GM21390 (cell line): ENCODE measurements at regions not wholly inside any gene's neighbourhood (a gene's known extent, or its start where the extent isn't known, plus 50 kb on each side); places are given as distances from the start of the nearest gene placed in this dataset.

Source experiments
- ATAC-seq: cut with Tn5 transposase; IDR thresholded peaks from one replicate; pipeline ENCODE4 v1.9.1; 2021; ENCODE audit not compliant: unreplicated experiment

DNA sequence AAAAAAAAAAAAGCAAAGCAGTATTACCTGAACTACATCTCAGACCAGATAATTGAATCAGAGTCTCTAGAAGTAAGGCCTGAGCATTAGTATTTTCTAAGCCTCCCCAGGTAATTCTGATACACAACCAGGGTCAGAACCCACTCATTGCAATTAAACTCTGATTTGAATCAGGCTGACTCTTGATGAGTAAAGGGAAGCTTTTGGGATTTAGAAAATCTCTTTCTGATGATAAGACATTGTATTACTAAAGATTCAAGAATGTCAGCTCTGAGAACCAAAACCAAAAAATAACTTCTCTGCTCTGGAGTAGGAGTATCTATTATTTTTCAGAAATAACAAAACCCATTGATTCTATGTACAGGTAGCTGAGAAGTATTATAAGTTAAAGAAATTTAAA lies 100.1 kb upstream of the COL21A1 start:
- no peak for ATAC-seq

DNA sequence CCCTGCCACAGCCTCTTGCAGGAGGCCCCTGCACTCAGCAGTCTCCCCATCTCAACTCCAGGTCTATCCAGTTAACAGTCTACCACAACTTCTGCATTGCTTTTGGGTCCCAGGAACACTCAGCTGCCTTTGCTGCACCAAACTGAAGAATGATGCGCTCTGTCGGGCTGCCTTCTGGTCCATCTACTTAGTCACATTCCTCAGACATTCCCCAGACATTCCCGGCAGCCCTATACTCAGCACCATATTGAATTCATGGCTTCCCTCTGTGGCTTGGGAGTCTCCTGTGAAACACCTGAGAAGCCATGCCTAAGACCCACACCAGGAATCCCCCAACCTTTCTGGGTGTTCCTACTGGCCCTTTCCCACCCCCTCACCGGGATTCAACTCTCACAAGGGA lies 99.6 kb upstream of the COL21A1 start:
- ATAC-seq, result no peak

DNA sequence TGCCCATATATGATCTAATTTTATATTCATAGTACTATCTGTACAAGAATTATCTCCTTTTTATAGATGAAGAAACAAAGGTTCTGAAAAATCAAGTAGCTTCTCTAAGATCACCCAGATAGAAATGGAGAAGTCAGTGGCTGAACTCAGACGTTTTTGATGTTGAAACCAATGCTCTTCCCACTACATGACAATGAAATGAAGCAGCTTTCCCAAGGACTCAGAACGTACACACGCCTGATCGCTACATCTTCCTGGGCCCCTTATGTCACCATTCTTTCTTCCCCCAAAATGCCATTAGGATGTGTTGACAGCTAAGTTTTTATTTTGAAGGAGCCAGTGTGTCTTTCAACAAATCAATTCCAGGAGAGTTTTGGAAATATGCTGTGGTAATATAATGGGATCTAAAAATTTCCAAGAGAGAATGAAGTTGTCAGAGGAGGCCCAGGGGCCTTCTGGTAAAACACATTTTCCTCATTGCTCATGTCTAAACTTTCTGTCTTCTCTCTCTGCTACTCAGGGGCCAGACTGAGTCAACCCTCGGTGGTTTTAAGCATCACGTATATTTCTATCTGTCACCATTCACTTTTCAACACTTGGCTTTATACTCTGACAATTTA lies 98.1 kb upstream of the COL21A1 start:
- ATAC-seq, result no peak

DNA sequence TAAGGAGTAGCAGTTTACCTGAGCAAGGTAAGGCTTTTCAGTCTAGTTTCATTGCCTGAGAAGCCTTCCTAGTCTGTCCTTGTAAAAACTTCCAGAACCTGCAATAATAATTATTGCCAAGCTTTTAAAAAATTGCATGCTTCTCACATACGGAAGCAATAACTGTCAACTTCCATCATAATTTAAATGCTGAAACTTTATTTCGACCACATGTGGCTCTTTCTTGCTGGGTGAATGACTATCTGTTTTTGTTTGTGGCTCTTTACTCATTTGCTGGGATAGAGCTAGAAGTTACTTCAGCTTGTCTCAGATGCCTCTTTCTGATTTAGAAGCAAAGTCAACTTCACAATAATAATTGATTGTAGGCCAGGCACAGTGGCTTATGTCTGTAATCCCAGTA lies 95.9 kb upstream of the COL21A1 start:
- ATAC-seq, result no peak

DNA sequence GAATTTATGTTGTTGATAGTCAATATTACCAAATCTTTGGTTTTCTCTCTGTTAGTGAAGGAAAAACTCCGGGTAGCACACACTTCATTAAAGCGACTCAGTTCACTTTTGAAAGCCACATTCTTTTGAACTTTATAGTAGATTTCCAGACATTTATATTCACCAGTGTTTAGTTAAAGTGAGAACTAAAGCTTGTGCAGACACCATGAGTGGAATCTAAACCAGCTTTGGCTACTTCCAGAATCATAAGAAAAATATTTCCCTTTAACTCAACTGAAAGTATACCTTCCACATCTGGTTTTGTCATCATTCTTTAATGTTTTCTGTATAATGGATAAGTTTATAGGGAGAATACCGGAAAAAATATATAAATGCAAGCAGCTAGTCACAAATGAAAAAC lies 92.1 kb upstream of the COL21A1 start:
- ATAC-seq, result no peak

DNA sequence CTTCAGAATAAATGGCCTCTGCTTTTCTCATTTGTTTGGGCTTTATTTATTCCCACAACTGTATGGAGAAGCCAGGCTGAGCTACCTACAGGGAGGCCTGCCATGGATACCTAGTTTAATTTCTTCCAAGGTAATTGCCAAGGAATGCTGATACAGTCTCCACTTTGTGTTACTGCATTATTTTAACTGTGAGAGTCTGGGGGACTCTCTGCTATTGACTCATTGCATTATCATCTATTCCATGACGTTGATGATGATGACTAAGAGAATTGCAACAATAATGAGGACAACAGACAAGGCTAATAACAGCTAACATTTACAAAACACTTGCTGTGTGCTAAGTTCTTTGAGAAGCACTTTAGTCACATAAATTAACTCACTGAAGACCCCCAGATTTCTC lies 88.3 kb upstream of the COL21A1 start:
- ATAC-seq, result no peak

DNA sequence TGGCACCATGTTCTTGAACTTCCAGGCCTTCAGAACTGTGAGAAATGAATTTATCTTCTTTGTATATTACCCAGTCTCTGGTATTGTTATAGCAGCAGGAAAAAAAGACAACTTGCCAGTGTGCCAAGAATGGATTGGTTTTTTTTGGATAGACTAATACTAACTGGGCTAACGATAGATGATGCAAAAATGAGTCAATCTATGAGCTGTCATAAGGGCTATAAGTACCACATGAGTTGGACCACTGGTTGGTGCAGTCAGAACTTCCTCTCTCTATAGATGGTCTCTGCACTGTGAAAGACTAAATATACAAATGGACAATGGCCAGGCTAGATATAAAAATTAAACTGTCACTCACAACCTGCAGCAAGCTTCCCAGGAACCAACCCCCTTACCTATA lies 87.6 kb upstream of the COL21A1 start:
- ATAC-seq, result no peak

DNA sequence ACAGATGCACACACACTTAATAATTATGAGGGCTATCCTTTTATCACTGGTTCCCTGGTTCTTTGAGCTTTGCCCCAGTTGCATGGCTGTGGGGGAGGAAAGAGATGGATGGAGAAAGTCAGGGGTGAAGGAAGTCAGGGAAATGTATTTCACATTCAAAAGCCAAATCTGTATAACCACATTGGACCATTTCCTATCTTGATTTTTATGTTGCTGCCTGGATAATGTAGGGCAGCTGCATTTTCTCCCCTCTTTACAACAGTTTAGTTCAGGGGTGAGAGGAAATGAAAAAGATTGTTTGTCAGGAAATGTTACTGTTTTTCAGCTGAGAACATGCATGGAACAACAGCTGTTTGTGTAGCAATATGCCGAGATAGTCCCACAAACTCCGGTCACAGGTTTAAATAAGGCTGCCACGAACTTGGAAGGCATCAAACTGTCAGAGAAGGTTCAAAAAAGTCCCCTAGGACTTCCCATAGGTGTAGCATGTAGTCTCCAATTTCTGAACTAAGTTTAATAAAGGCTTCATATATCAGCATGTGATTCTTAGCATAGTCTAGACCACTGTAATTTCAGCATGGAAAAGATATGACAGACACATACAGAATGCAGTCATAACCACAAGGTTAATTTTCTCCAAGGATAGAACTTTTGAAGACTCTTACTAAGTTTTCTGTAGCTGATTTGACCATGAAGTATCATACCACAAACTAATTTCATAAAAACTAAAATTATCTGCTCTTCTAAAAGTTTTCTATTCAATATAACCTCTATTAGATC lies 82.1 kb upstream of the COL21A1 start:
- no peak for ATAC-seq

DNA sequence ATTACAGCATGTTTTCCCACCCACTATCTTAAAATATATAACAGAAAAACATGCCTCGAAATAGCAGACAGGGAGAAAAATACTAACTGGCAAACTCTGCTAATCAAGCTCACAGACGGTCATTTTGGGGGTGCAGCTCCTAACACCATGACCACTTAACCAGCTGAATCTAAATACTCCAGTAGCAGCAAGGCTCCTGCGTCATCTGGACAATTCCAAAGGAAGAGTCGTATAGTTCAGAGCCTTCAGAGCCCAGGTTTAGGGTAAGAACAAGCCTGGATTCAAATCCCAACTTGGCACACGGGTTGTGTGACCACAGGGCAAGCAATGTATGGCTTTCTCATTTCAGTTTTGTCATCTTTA lies 81.3 kb upstream of the COL21A1 start:
- no peak for ATAC-seq

DNA sequence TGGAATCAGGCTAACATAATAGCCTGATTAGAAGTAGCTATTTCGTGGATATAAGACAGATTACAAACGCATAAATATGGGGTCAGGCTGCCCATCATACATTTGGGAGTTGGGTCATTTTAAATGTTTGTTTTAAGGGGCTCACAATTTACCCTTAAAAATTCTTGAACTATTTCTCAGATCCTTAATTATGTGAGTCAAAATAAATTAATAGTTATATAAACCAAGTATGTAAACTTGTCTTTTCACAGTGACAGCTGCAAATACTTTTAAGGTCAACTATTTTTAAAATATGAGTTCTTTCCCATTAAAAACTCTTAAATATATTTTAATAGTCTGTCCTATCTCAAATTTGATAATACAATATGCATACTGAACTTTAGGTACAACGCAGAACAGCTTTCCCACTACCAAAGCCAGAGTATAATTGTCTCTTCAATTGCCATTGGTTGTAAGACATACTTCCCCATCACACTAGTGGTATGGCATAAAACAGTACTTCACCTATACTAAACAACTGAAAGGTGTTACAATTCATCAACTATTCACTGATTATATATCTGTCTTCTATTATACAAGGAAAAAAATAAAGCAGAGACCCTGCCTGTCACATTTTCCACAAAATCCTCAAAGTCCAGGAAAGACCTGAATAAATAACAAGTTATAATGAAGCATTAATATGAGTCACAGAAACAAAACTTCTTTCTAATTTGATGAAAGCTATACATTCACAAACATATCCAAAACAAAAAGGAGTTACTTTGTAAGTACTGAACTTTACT lies 80.8 kb upstream of the COL21A1 start:
- ATAC-seq, result no peak

DNA sequence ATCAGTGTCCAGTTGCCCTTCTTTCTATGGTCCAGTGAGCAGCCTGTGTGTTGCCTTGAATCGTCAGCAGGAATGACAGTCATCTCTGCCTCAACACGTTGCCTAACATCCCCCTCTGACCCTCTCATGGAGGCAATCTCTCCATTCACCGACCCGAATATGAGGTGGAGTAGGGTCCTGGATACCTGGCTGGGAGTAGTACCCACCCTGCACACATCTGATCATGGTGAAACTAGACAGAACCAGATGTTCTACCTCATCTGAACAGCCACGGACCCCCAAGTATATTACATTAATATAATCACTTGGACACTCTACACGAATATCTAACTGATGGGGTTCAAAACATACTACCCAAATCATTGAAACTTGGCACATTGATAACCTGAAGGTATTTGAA lies 77.0 kb upstream of the COL21A1 start:
- no peak for ATAC-seq

DNA sequence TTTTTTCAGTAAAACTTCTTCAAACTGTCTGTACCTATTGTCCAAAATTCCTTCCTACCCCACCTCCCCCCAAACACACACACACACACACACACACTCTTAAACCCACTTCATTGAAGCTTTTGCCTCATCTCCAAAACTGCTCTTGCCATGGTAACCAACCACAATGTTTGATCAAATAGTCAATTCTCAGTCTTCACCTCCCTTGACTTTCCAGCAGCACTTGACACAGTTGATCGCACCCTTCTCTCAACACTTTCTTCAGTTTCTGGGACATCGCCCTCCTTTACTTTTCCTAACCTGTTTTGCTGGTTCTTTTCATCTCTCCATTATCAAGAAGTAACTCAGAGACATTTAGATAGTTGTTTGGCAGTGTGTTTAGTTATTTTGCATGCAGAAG lies 71.5 kb upstream of the COL21A1 start:
- no peak for ATAC-seq

DNA sequence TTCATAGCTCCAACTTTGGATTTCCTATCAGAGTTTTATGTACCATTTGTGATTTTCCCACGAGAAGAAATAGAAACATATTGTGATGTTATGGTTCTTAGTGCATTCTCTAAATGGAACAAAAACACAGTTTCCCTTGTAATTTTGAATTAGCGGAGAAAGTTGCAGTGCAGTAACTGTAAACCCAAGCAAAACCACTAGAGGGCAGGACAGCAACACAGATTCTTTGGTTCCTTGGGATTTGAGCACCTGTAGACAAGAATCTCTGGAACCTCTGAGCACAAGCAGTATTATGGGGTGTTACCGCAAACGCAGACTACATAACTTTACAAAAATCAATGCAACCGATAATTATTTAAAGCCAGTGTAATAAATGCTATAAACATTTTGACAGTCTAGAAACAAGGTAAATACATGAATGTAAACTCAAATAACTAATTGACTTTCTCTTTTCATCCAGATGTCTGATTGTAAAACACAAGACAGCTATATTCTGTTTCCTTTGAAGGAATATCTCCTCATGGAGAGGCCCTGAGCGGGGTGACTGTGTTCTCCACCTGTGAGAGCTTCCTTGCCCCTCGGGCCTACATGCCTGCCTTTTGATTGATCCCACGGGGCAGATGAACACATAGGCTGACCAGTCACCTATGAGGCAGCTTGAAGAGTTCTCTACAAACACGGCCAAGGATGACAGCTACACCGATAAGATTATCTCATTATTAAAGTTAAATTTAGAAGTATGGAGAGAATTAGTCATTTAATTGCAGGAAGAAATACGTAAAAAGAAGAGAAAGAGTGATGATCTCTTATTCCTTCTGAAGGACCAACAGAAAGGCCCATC lies 67.5 kb upstream of the COL21A1 start:
- ATAC-seq, result no peak

DNA sequence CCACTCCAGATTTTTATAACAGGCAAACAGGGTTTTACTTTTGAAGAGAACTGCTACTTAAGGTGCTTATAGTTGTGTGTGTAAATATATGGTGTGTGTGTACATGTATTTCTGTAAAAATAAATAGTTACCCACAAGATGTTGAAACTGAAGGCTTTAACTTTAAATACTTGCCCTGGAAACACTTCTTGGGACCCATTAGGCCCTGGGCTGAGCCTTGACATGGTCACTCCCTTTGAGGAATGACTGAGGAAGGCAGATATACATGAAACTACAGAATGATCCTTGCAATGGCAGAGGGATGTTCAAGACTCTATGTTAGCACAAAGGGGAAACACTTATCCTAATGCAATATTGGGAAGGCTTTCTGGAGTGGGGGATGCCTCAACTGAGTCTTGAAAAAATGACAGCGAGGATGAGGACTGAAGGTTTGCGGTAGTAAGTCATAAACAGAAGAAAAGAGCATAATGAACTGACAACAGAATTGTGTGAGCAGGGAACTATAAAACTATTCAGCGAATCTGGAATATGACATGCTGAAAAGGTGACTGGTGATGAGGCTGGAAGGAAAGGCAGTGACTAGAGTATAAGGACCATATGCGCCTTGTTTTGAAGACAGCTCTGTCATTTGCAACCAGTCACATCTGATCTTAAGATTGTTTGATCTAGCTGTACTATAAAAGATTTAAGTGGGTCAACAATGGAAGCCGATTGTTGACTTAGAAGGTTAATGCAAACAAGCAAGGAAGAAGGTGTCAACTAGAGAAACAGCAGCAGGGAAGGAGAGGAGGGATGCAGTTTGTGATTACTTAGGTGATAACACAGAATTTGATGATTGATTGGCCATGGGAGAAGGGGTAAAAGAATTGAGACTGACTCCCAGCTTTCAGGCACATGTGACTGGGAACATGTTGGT lies 64.4 kb upstream of the COL21A1 start:
- no peak for ATAC-seq

DNA sequence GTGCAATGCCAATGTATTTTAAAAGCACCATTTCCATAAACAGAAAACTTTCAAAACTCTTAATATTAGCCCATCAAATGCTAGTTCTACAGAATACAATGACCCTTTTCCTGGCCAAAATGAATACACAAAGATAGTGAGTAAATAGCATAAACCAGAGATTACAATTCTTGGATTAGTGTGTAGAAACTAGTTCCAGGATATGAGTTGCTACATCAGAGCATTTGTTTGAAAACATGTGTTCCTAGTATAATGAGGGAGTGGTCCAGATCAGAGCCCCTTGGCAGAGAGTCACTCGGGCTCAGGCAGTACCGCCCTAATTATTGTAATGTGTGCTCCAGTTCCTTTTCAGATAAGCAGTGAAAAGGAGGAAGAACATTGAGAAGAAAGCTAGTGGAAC lies 63.7 kb upstream of the COL21A1 start:
- no peak for ATAC-seq

DNA sequence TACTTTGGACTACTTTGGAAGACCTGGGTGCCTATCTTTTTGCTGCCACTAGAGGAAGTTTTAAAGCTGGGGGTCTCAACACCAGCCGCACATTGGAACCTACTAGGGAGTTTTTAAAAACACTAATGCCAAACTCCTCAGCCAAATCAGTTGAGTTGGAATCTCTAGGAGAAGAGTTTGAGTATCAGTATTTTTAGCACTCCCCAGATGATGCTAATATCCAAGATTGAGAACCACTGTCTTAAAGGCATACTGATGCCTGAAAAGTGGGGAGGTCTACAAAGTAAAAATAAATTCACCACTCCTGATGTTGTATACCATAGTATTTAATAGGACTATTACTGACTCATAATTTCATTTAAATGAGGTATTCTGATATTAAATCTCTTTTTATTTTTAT lies 62.9 kb upstream of the COL21A1 start:
- ATAC-seq, result no peak

DNA sequence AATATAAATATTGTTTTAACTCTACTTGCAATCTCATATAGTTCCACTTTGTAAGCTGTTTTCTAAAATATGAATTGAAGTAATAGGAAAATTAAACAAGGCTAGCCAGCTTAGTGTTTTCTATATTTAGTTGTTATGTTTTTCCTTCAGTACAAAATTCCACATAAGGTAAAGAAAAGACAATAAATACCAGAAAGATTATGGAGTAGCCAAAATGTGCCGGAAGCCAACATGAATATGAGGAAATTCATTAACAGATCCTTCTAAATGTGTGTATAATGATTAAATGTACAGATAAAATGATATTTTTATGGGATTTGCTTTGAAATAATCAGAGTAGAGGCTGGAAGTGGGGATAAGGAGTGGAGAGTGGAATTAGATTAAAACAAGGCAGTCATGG lies 52.5 kb upstream of the COL21A1 start:
- no peak for ATAC-seq

DNA sequence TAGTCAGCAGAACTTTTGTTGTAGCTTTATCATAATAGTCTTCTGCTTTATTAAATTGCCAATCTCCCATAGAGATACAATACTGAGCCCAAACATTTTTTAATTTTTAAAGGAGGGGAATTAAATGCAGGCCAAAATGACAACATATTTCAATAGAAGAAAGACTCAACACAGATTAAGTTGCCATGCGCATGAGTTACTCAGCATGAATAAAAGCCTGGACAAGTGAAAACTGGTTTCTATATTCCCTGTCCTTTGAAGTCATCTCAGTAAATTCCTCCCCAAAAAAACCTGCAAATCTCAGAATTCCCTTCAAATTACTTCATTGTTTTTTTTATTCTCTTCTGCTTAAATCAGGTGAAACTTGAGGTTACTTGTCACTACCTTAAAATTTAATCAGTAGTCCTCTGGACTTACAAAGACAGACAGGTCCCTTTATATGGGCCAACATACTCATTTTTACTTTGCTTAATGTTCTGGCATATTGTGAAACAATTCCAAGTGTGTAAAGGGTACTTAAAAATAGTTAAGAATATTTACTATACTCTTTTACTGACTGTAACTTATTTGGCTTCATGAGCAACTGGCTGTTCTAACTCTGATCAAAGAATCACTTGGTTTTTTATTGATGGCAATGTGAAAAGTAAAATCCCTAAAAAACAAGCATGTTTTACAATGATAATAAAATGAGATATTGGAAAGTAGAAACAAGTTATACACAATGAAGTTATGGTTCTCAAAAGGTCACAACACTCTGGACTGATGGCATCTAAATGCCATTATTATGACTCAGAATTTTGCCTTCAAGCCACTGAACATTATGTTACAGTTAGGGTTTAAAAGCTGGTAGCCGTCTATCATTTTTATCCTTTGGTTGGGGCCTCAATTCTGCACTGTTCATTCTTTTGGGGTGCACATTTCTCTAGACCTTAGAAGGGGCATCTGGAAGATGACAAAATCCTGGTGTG lies 49.9 kb upstream of the COL21A1 start:
- ATAC-seq, result no peak
